EL (cell line): ENCODE measurements at regions not wholly inside any gene's neighbourhood (a gene's known extent, or its start where the extent isn't known, plus 50 kb on each side); places are given as distances from the start of the nearest gene placed in this dataset.
"Not testable (repeated sequence)": the region's sequence is repeated elsewhere in the genome, so short reads cannot be mapped to it uniquely, and the experiment has no call there.

ENCODE experiments used
- DNase-seq: peaks from one replicate; pipeline ENCODE4 v3.0.0-alpha.2; 2016

DNA sequence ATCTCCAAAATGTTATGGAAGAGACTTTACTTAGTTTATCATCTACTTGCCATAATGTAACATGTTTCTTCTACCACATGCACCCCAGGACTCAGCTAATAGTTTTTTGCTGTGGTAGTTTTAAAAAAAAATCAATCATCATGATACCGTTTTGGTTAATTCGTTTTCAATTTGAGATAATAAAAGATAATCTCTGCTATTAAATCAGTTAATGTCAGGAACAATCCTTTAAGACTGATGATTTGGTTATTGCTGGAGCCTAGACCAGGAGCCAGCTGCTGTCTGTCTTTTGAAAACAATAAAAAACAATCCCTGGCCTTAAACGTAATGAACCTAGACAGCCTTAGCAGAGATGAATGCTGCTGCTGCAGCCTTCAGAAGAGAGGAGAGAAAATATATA is 403.7 kb downstream of the OXSM start:
- DNase-seq: no peak

DNA sequence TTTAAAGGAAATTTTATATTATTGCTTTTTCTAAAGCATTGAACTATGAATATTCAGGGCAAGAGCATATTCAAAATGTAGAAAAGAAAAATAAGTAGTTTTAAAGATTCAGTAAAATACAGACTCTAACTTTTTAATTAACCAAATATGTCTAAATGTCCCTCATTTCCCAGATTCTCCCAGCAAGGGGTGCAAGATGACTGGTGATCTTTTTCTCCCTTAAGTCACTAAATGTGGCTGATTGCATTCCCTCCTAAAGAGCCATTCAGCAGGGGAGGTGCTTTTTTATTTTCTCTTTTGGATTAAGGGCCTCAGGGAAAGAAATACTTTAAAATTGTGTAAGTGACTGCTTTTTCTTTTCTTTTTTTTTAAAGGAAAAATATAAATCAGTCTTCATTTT is 406.9 kb downstream of the OXSM start:
- DNase-seq: no peak

DNA sequence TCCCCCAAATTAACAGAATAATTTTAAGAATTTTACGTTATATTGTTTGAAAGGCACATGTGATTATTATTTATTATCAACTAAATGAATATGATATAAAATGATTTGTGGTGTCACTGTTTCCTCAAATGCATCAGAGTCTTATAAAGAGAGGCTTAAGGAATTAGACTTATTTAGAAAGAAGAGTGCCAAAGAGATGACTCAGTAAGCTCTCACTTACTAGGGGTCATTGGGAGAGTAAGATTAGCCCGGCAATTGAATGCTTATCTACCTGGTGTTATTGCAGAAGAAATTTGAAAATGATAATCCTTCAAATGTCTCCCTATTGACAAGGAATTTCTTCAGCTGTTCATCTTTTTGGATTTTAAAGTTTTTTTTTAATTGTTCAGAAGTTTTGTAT is 408.7 kb downstream of the OXSM start:
- DNase-seq: no peak

DNA sequence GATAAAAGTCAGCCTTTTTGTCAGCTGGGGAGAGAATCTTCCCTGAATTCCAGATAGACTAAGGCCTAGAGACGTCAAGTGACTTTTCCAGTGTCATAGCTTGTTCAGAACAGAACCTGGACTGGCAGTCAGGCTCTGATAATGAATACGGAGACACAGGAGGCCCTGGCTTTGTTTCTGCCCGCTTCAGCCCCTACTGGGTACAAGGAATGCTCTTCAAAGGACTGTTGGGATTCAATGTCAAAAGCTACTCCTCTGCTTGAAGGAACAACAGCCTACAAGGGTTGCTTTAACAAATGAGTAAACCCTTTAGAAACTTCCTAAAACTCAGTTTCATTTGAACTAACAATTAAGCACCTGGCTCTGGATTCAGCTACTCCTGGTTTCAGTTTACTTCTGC is 412.3 kb downstream of the OXSM start:
- DNase-seq: no peak

DNA sequence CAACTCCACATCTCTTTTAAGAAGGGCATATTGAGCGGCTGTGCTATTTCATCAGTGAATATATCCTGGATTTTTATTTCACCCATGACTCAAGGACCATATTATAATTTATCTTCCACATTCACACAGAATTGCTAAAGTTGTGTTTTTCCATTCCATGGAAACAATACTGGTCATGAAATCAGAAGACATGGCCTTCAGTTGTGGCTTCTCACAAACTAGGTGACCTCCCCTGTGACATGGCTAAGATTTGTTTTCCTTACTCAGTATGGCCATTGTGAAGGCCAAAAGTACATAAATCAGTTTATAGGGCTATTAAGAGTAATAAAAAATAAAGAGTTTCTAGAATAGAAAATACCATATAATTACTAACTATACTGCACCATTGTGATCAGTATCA is 415.6 kb downstream of the OXSM start:
- DNase-seq: no peak

DNA sequence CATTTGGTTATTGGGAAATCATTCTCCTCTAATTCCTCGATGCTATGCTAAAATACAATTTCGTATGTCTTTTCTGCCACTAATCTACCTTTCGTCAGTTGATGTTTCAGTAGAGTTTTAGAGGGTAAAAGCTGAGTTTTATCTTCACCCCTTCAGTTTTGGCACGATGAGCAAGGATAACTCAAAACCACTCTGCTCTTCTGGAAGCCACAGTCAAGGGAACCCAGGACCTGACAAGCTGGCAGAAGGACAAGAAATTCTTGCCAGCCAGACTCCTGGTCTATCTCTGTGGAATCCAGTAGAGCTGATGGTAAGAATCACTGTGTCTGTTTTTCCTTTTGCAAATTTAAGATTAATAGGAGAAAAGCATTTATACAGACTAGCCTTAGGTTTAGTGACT is 414.4 kb upstream of the LRRC3B start:
- DNase-seq: no peak

DNA sequence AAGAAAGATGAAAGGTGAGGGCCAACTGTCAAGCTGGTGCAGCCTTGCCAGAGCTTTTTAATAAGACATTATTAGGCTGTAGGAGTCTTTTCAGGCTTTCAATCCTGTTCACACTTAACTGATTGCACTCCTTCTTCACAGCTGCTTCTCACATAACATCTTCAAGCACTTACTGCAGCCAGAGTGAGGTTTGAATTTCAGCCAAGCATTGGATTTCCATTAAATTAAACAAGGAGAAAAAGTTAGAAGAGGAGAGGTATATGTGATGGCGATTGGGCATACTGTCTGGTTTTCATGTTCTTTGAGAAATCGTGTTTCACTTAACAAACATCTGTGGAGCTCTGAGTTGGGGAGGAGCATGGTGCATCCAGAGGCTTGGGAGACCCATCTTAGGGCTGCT is 392.8 kb upstream of the LRRC3B start:
- no peak for DNase-seq

DNA sequence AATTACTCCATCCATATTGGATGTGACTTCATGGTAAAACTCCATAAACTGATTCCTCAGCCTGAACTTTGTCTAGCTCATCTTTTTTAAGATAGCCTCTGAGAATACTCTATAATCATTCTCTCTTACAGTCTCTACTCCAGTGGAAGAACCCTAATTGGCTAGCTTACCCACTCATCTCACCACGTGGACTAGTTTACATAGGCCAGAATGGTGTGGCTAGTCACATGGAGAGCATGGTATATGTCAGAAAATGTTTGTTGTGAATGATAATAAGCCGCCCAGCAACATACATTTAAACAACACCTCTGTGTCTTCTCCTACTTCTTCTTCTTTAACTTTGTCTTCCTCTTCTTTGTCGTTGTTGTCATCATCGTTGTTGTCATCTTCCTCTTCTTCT is 389.2 kb upstream of the LRRC3B start:
- DNase-seq: no peak

DNA sequence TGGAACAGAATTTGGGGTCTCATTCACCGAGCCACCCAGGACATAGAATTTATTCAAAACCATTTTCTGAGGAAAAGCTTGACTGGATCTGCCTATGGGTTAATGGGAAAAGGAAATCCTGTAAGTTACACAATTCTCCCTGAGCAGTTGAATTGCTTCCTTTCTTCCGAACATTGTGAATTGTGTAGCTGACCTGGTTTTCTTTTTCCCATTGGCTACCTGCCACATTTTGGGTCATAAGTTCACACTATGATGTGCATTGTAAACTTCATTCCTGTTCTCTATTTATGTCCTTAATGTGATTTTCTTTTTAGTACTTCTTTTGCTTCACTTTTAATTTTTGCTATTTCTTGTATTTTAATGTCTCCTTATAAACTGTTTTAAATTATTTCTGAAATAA is 386.0 kb upstream of the LRRC3B start:
- DNase-seq: no peak

DNA sequence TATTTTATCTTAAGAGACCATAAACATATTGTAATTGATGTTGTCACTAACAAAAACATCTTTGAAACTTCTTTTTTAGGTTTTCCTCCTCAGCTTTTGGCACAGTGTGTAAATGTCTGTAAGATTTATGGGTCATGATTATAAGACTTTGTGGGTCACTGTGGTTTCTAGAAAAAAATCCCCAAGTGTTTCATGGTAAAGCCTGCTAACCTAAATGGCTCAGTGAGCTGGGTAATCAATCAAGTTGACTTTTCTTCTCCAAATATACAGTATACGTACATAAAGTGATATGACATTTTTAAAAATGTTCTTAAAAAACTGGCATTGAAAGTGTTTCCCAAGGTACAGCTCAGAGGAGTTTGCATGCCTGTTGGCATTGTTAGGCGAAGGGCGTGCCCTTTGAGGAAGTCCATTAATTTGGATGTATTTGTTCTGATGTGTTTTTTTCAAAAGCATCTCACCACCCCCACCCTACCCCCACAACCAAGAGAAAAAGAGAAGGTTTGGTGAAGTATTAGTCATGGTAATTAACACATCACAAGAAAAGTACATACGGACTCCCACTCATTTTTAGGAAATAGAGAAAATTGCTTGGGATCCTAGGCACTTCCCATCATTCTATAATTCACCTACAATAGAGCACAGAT is 385.4 kb upstream of the LRRC3B start:
- DNase-seq: no peak

DNA sequence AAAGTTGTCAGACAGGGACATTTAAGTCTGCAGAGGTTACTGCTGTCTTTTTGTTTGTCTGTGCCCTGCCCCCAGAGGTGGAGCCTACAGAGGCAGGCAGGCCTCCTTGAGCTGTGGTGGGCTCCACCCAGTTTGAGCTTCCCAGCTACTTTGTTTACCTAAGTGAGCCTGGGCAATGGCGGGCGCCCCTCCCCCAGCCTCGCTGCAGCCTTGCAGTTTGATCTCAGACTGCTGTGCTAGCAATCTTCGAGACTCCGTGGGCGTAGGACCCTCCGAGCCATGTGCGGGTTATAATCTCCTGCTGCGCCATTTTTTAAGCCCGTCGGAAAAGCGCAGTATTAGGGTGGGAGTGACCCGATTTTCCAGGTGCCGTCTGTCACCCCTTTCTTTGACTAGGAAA is 378.0 kb upstream of the LRRC3B start:
- DNase-seq: not testable (repeated sequence)

DNA sequence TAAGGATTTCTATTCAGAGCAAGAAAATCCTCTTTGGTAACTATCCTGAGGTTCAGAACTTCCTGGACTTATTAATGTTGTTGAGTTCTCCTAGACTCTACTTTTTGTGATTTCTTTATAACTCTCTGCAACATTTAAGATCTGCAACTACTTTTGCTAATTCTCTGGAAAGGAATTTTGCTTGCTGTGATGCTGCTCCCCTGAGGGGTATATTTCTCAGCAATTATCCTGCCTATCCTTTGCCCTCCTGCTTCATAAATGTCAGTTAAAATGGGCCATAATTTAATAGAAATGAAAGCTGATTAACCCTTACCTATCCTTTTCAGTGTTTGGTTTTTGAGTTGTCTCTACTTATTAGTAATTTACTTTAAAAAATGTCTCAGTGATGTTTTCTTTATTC is 377.3 kb upstream of the LRRC3B start:
- DNase-seq: no peak

DNA sequence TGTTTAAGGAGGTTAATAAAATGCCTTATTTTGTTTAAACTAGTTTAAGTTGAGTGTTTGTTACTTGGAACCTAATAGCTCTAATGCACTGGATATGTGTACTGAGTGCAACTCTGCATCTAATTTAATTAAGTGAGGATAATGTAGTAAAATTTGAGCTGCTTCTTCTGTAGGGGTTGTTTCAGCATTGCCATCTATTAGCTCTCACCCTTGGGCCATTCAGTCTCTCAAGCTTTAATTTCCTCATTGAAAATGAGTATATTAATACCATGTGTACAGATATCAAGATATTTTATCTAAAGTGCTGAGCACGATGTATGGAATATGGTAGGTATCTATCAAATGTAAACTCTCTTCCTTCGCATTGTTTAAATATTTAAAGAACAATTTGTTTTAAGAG is 375.7 kb upstream of the LRRC3B start:
- DNase-seq: no peak

DNA sequence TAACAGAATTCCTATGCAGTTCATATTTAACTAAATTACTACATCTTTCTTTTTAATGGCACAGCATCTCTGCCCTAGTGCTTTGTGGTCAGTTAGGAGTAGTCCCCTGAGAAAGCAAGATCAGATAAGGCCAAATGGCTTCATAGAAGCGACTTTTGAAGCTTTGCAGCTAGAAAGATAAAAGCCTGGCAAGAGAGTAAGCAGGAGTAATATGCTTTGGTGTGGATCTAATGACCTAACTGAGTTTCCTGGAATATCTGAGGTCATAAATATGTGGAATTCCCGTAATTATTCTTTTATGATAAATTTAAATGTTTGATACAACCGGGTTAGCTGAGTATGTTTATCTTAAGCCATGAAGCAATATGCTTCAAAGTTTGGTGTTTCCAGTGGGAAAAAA is 374.9 kb upstream of the LRRC3B start:
- no peak for DNase-seq

DNA sequence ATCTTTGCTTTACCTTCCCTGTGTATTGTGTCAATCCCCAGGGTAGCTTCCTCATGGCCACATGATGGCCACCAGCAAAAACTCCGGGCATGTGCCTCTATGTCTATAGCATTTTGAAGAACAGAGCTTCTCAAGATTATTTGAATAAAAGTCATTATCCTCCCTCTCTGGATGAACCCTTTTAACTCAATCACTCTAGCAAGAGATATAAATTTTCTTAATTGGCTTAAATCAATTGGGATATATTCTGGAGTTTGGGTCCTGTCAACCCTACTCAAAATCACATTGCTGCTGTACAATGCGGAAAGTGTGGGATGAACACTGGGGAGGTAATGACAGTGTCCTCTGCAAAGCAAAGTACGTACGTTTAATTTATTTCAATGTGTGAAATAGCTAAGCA is 370.6 kb upstream of the LRRC3B start:
- DNase-seq: no peak

DNA sequence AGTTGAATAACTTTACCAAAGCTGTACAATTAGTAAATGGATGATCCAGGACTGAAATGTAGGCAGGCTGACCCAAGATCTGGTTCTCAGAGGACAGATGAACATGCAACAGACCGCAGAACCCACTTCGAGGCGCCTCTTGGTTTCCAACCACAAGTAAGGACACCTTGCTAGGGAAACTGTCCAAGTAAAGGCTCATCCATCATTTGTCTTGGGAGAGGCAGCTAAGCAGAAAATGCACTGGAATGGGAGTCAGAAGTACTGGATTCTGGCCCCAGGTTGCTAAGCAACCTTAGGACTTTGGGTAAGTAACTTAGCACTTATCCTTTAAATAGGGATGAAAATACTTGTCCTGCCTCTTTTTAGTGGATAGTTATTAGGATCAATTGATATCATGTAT is 366.3 kb upstream of the LRRC3B start:
- DNase-seq: no peak

DNA sequence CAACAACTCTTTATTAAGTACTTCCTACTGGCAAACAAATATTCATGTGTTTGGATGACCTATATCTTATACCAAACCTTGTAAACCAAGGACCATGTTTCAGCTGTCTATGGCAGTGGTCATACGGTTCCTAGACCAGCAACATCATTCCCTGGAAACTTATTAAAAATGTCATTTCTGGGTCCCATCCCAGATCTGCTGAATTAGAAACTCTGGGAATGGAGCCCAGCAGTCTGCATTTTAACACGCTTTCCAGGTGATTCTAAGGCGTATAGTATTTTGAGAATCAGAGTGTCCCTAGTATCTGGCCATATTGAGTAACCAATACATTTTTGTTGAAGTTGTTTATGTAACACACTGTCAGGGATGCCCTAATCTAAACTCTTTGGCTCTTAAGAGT is 363.4 kb upstream of the LRRC3B start:
- DNase-seq: no peak

DNA sequence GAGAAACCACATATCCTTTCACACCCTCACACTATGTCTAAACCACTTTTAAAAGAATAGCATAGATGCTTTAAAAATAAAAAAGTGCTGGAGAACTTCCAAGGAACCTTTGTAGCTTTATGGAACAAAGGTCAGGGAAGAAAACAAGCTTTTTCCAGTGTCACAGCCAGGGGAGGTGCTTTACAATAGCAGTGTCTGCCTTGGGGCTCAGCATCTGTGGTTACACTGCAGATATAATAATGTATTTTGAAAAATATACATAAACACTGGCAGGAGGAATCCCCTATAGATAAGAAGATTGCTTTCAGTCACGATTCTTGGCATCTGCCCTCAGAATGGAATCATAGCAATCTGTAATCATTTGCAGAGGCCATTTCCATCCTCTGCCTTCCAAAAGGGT is 362.4 kb upstream of the LRRC3B start:
- no peak for DNase-seq

DNA sequence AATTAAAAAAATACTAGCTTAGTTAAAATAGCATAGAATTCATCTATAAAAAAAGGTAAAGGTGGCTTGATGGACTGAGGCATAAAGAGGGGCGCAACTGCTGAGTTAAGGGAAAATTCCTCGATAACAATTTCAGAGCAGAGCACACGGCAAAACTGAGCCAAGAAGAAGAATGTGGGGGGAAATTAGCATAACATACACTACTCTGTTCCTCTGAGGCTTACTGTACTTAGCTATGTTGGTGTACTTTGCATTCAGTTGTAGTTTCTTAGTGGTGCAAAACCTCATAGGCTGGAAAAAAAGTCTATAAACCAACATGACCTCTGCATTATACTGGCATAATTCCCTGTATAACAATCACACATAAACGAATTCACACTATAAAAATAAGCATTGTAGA is 357.9 kb upstream of the LRRC3B start:
- no peak for DNase-seq

DNA sequence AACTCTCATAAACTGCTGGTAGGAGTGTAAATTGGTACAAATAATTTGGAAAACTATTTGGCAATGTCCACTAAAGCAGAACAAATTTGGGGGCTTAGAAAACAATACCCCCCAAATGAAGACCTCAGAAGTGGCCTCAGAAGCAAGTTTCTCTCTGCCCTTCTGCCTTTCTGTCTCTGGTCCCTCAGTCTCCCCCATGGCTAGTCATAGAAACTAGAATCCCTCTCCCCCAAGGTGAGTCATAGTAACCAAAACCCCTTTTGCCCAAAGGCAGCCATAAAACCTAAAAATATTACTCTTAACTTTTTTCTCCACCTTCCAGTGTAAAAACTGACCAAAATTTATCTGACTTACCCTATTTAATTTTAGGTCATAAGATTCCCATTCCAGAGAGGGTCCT is 350.7 kb upstream of the LRRC3B start:
- no peak for DNase-seq

DNA sequence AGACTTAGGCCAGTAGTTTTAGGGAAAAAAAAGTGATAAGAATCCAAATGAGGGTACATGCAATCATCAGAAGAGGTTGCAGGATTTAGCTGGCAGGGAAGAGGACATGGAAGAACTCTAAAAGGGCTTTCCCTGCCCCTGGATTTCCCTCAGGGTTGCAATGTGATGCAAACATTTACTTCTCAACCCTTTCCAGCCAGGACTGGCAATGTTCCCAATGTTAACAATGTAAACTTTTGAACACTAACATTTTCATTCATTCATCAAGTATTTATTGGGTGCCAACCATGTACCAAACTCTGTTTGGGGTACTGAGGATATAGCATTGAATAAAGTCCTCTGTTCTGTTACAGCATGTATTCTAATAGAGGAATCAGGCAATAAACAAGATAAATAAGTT is 349.4 kb upstream of the LRRC3B start:
- DNase-seq: no peak

DNA sequence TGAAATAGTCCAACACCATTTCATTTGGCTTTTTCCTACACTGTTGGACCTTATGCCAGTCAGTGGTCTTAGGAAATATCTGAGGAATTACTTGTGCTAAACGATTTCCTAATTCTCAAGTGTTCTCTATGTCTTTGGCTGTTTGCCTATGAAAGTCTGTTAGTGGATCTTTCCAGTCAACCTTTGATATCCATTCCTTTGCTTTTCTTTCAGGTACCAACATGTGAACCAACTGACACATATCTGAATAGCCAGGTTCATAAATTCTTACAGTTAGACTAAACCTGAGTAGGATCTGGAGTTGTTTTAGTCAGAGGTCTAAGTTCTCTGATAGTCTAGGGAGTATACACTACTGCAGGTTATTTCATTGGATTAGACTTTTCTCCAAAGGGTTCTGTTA is 343.5 kb upstream of the LRRC3B start:
- no peak for DNase-seq

DNA sequence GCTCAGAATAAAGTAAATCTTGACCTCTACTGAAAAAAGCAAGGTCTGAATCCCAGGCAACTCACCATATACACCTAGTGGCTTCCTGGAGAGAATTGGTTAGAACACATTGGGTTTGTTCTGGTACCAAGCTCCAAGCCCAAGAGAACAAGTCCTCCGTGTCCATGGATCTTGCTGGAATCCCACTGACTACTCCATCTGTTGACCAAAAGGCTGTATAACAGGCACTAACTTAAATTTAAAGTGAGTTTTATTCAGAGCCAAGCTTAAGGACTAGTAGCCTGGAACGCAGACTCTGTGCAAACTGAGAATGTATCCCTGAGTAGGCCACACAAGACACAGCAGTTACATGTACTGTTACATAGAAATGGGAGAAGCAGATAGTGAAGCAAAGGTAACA is 342.1 kb upstream of the LRRC3B start:
- DNase-seq: no peak

DNA sequence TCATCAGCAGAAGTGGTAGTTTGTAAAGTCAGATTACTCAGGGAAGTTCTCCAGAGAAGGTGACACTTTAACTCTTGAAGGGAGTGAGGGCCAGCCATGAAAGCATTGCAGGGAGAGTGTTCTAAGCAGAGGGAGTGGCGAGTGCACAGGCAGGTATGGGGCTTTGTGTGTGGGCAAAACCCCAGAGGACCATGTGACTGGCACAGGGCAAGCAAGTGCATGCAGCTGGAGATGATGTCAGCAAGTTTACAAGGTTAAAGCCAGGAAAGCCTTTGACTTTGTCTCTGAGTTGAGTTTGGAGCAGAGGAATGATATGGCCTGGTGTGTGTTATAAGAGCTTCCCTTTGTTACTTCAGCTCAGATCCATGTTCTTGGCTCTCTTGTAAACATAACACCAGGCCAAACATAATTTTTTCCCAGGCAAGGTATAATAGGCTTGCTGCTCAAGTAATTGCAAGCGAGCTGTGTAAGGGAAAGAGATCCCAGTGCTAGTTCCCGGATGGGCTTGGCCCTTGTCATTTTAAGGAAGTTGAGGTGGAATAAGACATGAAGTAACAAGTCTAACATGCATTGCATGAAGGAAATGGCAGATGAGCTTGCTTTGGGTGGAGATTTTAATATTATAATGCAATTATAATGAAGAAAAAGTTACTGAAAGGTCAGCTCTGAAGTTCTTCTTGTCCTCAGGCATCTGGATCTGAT is 341.1 kb upstream of the LRRC3B start:
- DNase-seq: no peak

DNA sequence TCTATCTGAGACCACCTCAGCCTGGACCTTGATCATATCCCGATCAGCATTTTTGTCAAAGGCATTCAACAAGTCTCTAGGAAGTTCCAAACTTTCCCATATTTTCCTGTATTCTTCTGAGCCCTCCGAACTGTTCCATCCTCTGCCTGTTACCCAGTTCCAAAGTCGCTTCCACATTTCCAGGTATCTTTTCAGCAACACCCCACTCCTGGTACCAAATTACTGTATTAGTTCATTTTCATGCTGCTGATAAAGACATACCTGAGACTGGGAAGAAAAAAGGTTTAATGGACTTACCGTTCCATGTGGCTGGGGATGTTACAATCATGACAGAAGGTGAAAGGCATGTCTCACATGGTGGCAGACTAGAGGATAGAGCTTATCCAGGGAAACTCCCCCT is 338.1 kb upstream of the LRRC3B start:
- not testable (repeated sequence) for DNase-seq
